ENCODE measurements at regions not wholly inside any gene's neighbourhood (a gene's known extent, or its start where the extent isn't known, plus 50 kb on each side); places are given as distances from the start of the nearest gene placed in this dataset.
"Not testable (repeated sequence)": the region's sequence is repeated elsewhere in the genome, so short reads cannot be mapped to it uniquely, and the experiment has no call there.

DNA sequence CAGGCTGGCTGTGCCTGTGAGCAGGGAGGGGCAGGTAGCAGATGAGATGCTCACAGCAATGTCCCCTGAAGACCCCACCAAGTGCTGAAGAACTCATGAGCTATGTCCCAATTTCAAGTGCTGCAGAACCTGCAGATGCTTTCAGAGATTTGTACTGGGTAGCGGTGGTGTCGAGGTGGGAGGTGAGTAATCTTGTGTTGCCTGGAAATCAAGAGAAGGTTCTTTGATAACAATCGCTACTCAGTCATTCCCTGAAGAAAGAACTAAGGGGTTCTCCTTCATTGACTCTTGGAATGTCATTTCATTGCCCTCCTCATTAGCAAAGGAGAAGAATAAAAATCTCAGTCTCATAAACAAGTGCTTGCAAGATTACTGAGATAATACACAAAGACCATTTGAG is 246.4 kb downstream of the EMX2 start:
- DNase-seq (ENCODE audit: low read depth), result no peak

DNA sequence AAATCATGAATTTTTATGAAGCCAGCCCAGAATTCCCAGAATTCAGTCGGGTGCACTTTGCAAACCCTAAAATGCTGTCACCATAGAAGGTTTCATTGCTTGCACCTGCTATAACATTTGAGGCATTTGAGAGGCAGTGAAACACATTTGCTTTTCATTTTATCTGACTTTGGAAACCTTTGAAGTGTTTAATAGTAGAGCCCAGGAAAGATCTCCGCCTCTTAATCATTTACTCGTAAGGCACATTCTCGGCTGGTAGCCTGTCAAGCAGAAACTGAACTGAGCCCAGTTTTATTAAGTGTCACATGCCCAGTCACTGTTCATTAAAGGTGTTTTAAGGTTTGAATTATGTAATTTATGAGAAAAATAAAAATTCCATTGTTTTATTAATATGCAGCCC is 247.6 kb downstream of the EMX2 start:
- DNase-seq (ENCODE audit: low read depth), result no peak

DNA sequence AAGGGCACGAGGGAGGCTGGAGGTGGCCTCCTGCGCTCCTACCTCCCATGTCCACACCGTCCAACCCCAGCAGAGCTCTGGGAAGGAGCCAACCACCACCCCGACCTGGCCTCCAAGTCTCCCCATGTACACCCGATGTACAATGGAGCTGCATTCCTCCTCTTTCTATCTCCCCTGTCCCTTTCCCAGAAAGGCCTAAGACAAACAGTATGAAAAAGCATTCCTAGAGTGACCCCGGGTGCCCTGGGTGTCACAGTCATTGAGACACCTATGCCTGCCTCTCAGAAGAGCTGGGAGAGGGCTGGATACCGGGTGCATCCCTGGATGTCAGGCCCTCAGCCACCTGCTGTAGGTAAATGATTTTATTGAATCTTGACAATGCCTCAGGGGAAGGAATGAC is 248.1 kb downstream of the EMX2 start:
- no peak for DNase-seq (ENCODE audit: low read depth)

DNA sequence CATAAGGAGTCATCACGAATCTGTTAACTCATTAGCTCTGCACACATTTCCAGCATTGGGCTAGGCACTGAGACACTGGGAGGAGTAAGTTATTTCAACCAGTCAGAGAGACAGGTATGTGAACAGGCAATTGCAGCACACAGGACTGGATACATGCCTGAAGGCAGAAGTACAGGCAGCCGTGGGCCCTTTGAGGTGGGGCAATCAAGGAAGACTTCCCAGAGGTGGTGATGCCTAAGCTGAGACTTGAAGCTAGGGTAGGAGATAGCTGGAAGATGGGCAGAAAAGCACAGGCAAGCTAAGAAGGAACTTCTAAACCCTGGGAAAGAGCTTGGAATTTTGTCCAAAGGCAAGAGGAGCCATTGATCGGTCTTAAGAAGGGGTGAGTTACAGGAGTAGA is 249.7 kb downstream of the EMX2 start:
- DNase-seq (ENCODE audit: low read depth), result no peak

DNA sequence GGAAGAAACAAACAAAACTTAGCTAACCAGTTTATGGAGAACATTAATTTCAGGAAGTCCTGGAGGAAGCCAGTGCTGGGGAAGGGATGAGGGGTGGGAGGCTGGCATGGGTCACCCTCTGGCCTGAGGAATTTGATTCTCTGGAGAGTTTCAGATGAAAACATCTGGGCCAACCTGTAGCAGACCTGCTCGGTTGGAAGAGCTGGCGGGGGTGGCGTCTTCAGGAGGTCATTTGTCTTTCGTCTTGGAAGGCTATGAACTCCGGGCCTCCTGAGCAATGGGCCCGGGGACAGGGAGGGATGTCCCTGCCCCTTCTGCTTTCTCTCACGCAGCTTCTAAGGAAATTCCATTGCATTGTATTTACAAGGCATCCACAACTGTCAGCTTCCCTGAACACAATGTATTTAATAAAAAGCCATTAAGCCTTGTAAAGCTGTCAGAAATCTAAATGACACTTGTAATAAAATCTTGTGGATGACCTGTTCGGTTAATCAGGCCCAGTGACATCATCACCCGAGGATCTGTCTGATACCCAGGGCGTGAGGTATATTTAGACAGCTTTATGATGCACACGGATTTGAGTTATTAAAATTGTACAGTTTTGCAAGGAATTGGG is 250.5 kb downstream of the RAB11FIP2 start:
- no peak for DNase-seq (ENCODE audit: low read depth)

DNA sequence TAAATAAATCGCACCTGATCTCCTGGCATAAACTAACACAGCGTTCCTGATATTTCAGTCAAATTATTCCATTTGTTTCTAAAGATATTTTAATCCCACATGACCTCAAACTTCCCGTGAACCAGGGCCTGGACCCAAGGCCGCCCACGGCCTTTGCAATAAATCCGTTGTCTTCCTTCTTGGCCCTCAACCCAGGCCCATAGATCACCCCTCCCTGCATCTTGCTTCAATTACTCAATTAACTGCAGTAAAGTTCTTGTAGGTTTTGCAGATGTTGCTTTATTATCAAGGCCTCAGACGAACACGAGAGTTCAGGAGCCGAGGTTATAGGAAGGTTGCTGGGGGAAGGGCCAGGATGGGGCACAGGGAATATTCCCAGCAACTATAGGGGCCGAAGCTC is 249.4 kb downstream of the RAB11FIP2 start:
- DNase-seq (ENCODE audit: low read depth), result no peak

DNA sequence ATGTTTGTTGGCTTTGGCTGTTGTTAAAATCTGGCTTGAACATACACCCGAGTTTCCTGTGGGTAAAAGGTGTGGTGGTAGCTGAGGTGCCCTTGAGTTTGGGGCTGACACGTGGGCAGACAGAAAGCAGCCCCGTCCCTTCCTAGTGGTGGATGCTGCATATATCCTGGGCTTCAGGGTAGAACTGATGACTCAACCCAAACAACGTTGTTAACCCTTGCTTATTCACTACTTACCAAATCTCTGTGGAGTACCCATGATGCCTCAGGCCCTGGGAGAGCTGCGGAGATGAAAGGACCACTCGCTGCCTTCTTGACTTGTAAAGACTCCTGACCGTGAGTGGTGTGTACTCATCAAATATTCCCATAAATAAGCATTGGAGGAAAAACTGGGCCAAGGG is 245.1 kb downstream of the RAB11FIP2 start:
- peak; percentile 11 for DNase-seq (ENCODE audit: low read depth)

DNA sequence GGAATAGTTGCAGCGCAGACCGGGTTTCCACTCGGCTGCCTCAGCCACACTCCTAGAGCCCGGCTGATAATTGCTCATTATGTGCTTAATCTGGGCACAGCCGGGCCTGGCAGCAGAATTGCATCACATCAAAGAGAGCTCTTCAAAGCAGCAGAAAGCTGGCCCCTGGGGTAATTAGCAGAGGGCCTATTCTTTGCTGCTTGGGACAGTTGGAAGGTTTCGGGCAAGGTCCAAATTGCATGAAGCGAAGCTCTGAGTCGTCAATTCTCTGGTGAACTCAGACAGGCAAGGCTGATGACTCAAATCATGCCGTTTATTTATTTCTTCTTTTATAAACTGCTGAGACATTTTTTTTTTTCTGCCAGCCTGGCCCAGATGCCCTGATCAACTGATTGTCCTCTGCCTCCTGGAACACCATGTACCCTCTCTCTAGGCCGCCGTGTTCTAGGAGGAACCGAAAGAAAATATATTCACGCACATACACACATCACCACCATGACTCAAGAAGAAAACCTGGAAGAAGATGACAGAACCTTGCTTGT is 242.2 kb downstream of the RAB11FIP2 start:
- peak; percentile 8 for DNase-seq (ENCODE audit: low read depth)

DNA sequence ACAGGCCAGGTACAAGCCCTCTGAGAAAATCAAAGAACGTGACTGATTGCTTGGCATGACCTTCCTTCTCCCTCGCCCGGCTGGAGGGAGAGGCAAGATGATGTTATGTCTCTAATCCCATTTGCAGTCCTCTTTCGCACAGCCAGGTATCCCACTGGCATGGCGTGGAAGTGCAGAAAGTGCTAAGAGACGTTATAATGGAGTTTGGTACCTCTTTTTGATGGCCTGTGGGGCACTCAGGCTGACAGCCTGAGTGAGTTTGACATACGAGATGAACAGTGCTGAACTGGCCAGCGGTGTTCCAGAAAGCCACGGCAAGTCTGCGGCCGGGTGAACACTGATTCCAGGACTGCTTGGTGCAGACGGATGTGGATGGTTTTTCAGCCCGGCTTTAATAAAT is 241.6 kb downstream of the RAB11FIP2 start:
- DNase-seq (ENCODE audit: low read depth), result no peak

DNA sequence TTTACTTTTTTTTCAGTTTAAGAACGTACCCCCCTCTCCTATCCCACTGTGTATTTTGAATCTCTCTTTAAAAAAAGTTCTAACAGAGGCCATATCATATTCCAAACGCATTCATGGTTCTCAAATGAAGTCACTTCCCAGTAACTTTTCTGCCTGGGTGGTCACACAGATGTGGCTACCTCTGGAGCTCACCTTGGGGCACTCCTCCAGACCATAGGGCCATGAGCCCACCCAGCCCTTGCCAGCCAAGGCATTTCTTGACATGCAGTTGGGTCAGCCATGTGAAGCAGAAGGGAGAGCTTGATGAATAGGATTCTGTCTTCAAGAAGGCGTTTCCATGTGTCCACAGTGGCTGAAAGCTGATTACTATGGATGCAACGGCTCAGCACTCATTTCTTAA is 239.3 kb downstream of the RAB11FIP2 start:
- no peak for DNase-seq (ENCODE audit: low read depth)

DNA sequence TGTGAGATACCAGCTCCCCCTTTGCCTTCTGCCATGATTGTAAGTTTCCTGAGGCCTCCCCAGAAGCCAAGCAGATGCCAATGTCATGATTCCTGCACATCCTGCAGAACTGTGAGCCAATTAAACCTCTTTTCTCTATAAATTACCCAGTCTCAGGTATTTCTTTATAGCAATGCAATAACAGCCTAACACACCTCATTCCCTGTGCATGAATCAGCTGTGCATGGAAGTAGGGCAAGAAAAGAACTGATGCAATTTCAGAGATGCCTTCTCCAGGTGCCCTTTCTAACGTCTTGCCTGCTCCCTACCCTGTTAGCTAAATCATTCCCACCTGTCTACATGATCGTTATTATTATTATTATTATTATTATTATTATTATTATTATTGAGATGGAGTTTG is 230.9 kb downstream of the RAB11FIP2 start:
- DNase-seq (ENCODE audit: low read depth), result not testable (repeated sequence)

DNA sequence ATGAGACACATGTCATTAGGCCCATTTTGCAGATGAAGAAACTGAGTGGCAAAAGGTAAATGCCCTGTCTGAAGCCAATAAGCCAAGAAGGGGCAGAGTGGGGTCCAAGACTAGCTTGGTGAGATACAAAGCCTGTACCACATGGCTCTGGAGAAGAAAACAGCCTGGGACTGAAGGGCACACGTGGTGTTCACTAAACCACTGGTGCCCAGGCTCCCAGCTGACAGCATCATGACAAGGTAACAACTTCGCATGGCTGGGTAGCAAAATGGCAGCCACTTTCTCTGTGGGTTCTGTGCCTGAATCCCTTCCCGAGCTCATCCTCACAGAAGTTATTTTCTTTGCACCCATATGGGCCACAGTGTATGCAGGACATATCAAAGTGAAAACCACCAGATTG is 229.6 kb downstream of the RAB11FIP2 start:
- no peak for DNase-seq (ENCODE audit: low read depth)

DNA sequence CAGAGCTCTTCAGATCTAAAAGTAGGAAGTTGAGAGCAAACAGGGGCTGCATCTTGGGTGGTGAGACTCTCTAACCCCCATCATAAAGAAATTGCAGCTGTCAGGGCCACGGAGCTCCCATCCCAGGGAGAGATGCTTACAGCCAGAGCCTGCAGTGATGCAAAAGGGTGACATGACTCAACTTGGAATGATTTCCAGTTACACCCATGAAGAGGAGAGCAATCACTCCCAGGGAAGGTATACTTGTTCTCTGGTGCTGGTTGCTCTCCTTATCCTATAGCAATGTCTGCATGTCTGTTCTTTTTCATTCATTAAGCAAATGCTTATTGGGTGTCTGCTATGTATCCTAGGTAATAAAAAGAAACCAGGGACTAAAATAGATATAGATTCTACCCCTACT is 228.0 kb downstream of the RAB11FIP2 start:
- no peak for DNase-seq (ENCODE audit: low read depth)

DNA sequence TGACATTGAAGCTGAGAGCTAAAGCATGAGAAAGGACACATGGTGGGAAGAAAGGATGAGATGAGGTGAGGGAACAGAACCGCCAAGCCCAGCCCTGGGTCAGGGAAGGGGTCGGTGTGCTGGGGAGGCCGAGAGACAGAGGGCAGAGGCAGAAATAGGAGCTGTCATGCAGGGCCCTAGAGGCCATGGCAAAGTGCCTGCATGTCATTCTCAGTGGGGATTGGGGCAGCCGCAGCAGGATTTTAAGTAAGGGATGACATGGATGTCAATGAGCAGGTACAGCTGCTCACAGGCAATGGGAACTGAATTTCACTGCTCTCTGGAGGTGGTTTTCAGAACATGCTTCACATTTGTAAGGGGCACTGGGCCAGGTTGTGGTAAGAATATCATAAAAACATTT is 227.4 kb downstream of the RAB11FIP2 start:
- DNase-seq (ENCODE audit: low read depth), result no peak

DNA sequence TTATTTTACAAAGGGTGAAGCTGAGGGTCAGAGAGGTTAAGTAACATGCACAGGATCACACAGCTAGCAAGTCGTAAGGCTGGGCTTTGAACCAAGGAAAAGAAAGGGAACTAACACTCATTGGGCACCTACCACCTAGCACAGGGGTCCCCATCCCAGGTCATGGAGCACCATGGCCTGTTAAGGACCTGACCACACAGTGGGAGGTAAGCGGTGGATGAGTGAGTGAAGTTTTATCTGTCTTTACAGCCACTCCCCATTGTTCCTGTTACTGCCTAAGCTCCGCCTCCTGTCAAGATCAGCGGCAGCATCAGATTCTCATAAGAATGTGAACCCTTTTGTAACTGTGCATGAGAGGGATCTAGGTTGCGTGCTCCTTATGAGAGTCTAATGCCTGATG is 222.8 kb downstream of the RAB11FIP2 start:
- no peak for DNase-seq (ENCODE audit: low read depth)

DNA sequence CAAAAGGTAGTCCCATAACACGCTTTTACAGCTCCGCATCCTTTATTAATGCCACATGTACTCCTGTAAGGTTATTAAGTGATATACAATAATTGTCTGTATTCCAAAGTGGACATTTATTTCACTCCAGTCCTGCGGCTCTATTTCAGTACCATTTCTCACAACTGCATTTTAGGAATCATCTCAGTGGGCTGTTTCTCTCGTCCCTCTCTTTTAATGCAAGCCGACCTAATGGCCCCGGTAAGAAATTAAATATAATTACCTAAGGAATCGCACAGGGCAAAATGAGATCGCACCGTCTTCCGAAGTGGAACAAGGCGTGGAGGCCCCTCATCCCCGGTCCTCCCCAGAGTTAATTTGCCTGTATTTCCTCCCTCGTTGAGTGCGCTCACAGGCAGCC is 216.5 kb downstream of the RAB11FIP2 start:
- DNase-seq (ENCODE audit: low read depth), result no peak

DNA sequence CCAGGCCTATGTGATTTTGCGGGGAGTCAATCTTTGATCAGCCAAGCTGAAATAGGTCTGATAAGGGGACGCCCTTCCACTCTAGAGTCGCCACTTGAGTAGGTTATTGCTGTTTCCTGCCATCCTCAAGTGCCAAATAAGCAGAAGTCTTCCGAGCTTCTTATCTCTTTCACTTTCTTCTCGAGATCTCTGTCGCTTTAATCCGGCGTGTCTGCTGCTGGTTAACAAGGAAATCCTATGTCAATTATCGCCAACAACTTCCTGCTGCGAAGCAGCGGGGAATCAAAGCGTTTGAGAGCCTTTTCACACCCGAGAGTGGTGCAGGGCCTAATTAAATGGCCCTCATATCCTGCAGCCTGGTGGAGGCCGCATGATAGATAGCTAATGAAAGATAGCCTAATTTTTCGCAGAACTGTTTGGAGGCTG is 215.9 kb downstream of the RAB11FIP2 start:
- no peak for DNase-seq (ENCODE audit: low read depth)

DNA sequence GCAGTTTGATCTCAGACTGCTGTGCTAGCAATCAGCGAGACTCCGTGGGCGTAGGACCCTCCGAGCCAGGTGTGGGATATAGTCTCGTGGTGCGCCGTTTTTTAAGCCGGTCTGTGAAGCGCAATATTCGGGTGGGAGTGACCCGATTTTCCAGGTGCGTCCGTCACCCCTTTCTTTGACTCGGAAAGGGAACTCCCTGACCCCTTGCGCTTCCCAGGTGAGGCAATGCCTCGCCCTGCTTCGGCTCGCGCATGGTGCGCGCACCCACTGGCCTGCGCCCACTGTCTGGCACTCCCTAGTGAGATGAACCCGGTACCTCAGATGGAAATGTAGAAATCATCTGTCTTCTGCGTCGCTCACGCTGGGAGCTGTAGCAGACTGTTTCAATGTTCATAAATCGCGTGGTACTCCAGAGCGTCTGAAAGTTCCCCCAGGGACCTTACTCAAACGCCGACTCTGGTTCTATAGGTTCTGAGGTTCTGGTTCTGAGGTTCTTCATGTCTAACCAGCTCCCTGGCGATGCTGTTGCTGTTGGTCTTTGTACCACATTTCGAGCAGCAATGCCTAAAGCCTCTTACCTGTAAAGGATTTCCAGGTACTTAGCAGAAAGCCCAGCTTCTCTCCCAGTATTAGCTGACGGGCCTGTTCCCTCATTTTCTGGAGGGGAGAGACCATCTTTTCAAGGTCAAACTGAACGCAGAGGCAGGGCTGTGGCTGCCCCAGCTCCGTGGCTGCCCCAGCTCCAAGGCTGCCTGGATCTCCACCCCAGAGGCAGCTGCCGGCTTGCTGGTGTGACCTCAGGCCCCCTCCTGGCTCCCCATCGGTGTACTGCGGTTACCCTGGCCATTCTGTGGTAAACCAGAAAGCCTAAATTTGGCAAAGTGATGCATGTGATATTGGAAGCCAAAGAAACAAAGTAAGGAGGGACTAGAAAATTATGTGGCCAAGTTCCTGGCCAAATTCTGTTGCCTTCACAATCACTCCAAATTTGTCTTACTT is 207.9 kb downstream of the RAB11FIP2 start:
- DNase-seq (ENCODE audit: low read depth), result peak; percentile 15

DNA sequence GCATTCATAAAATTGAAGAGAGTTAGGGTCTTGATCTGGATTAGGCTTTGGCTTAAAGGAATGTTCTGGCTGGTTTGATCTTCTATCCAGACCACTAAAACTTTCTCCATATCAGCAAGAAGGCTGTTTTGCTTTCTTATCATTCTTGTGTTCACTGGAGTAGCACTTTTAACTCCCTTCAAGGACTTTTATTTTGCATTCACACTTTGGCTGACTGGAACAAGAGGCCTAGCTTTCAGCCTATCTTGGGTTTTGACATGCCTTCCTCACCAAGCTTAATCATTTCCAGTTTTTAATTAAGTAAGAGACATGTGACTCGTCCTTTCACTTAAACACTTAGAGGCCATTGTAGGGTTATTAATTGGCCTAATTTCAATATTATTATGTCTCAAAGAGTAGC is 190.3 kb downstream of the RAB11FIP2 start:
- not testable (repeated sequence) for DNase-seq (ENCODE audit: low read depth)

DNA sequence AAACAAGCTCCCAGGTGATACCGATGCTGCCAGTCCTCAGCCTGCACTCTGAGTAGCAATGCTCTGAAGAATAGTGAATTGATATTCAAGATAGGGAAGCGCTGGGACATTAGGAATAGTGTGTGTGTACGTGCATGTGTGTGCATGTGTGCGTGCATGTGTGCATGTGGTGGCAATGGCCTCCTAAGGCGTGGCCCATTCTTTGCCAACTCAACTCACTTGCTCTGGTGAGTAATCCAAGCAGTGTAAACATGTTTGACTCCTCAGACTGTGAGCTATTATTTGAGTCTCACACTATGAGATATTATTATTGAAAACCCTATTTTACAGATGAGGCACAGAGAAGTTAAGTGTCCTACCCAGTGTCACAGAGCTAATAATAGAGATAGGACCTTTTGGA is 186.6 kb downstream of the RAB11FIP2 start:
- DNase-seq (ENCODE audit: low read depth), result peak; percentile 14

DNA sequence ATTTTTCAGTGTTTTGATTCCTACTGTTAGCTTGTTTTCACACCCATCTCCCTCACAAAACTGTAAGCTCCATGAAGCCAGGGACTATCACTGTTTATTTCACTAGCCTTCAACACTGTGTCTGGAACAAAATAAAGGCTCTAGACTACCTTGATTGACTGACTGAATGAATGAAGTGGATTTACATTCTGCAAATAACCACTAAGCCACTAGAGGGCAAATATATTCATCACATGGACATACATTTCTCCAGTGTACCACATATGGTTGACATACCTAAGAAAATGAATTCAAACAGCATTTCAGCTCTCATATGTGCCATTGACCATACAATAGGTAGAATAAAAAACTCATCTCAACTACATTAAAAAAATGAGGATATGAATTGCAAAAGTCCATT is 185.9 kb downstream of the RAB11FIP2 start:
- DNase-seq (ENCODE audit: low read depth), result no peak

DNA sequence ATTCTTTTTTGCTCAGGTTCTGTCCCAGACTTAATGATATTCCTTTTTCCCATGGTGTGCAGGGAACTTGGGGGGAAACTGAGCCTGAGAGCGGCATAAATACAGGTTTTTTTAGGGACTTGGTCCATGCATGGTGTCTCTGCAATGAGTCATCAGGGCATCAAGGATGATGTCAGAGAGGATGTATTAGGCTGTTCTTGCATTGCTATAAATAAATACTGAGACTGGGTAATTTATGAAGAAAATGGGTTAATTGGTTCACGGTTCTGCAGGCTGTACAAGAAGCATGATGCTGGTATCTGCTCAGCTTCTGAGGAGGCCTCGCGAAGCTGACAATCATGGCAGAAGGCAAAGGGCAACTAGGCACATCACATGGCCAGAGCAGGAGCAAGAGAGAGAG is 185.4 kb downstream of the RAB11FIP2 start:
- no peak for DNase-seq (ENCODE audit: low read depth)

DNA sequence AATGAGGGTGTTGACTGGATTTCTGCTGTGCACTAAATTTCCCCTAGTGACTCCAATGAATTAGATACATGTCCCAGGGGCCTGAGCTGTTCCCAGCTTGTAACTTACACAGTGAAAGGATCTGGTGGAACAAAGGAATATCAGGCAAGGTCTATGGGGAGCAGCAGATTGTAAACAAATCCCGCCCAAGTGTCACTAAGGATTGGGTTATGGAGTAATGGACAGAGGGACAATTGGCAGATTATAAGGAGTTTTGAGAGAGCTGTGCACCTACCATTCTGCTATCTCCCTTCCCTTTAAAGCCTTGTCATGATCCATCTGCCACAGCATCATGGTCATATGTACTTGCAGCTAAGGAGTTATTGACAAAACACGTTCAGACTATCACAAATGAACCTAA is 183.0 kb downstream of the RAB11FIP2 start:
- DNase-seq (ENCODE audit: low read depth), result no peak
